Coronary artery (tissue), 2 donors: ENCODE measurements at regions not wholly inside any gene's neighbourhood (a gene's known extent, or its start where the extent isn't known, plus 50 kb on each side); places are given as distances from the start of the nearest gene placed in this dataset.
"Not testable (repeated sequence)": the region's sequence is repeated elsewhere in the genome, so short reads cannot be mapped to it uniquely, and the experiment has no call there.

Source experiments
- DNase-seq: peaks from one replicate; pipeline ENCODE4 v3.0.0-alpha.2; 2017; ENCODE audit warnings: low spot score
- H3K27ac ChIP-seq, 2 donors: fragments of 200-600 bp; sonication (generic); one replicate each; pipeline ENCODE4 v1.5.1; 2016 to 2019
- H3K4me3 ChIP-seq: fragments of 200-600 bp; sonication (generic); 2 replicates; pipeline ENCODE4 v1.5.1; 2016; ENCODE audit warnings: mild to moderate bottlenecking, moderate library complexity
- CTCF ChIP-seq: fragments of 200-600 bp; sonication (generic); IDR thresholded peaks from one replicate; pipeline ENCODE4 v1.5.1; 2019; ENCODE audit warnings: antibody characterized with exemption

GRCh38 chr15:47900751-47901150 lies 183.4 kb downstream of the SEMA6D start:
- no peak overlapping the region for H3K4me3 ChIP-seq
- DNase-seq: no peak
- H3K27ac ChIP-seq: no peak overlapping the region
- no peak for TF ChIP-seq CTCF

- TF ChIP-seq CTCF: no peak
- H3K27ac ChIP-seq: no peak overlapping the region
- DNase-seq: no peak
- H3K4me3 ChIP-seq: no peak overlapping the region
These were observed 186.1 kb downstream of the SEMA6D start for GRCh38 chr15:47903368-47903767.

GRCh38 chr15:47908486-47908885 lies 191.2 kb downstream of the SEMA6D start:
- no peak for TF ChIP-seq CTCF
- DNase-seq: no peak
- Histone ChIP-seq H3K4me3 (no peak overlapping the region), H3K27ac (no peak overlapping the region)

- H3K27ac ChIP-seq: no peak overlapping the region
- no peak for TF ChIP-seq CTCF
- H3K4me3 ChIP-seq: no peak overlapping the region
- no peak for DNase-seq
These were observed 191.8 kb downstream of the SEMA6D start for GRCh38 chr15:47908950-47909670.

GRCh38 chr15:47912910-47913309 lies 195.6 kb downstream of the SEMA6D start:
- not testable (repeated sequence) for H3K4me3 ChIP-seq, DNase-seq, H3K27ac ChIP-seq

- H3K4me3 ChIP-seq: no peak overlapping the region
- no peak for DNase-seq
- TF ChIP-seq CTCF: no peak
- H3K27ac ChIP-seq: no peak overlapping the region
These were observed 200.6 kb downstream of the SEMA6D start for GRCh38 chr15:47917881-47918280.

- H3K27ac ChIP-seq: no peak overlapping the region
- no peak overlapping the region for H3K4me3 ChIP-seq
- no peak for TF ChIP-seq CTCF
- DNase-seq: no peak
These were observed 201.6 kb downstream of the SEMA6D start for GRCh38 chr15:47918877-47919276.
